ENCODE measurements at regions not wholly inside any gene's neighbourhood (a gene's known extent, or its start where the extent isn't known, plus 50 kb on each side); places are given as distances from the start of the nearest gene placed in this dataset.
"Not testable (repeated sequence)": the region's sequence is repeated elsewhere in the genome, so short reads cannot be mapped to it uniquely, and the experiment has no call there.

DNA sequence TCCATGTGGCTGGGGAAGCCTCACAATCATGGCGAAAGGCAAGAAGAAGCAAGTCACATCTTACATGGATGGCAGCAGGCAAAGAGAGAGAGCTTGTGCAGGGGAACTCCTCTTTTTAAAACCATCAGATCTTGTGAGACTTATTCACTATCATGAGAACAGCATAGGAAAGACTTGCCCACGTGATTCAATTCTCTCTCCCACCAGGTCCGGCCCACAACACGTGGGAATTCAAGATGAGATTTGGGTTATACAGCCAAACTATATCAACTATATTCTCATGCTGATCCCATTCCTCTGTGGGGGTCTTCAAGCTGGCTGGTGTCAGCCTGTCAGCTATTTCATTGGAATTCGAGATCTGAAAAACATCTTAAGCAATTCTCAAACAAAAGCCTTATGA, 56.7 kb upstream of the RBM24 start:
- DNase-seq (ENCODE audit: low spot score); in situ Hi-C loops (cut with HindIII; ENCODE audit: low sequenced_read_pairs): not testable (repeated sequence)

DNA sequence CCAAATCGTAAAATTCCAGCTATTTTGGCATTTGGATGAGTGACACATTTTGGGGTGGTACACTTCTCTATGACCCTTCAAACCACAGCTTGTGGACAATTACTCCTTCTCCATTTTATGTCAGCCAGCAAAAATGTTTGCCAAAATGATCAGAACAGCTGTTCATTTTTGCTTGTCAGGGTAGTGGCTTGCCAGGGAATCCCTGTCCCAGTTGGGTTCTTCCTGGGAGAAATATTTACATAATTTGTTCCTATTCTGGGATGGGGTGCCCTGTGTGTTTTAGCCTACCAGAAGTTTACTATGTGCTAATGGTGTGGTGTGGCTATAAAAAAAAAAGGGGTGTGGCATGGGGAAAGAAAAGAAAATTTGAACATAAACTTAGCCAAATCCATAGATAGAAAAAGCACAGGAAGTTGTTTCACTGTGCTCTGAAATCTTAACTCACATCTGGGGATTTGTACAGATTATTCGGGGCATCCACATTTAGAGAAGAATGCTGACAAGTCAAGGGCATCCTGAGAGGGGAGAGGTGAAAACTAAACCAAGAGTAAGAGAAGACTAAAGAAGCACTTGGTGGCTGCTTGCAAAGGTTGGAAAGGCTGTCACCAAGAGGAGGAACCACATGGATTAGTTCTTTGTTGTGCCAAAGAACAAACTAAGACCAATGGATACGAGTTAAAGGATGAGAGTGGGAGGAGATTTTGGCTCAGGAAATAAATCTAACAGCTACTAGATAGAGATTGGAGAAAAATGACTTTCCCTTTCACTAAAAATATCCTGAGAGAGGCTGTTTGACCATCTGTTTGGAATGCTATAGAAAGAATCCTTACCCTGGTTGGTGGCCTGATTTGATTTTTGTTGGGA, 55.2 kb upstream of the RBM24 start:
- in situ Hi-C loops (cut with HindIII; ENCODE audit: low sequenced_read_pairs): no loop called here
- DNase-seq (ENCODE audit: low spot score): peak; percentile 63

DNA sequence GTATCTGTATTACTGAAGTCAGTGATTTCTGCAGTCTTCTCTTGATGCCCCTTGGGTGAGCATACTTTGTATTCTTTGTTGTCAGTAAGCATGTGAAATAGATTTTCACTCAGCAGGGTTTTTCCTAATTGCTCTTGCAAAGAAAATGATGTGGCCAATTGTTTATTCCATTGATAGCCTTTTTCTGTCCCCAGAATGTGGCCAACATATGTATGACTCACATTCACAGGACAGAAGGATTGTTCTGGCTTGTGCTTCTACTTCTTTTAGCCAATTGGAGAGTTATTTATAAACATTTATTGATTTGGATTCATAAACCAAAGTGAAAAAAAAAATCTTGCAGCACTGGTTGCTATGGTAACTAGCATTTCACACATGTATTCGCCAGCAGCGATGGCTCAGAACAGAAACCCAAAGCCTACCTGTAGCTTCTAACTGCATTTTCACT, 54.4 kb upstream of the RBM24 start:
- peak; percentile 43 for DNase-seq (ENCODE audit: low spot score)
- in situ Hi-C loops (cut with HindIII; ENCODE audit: low sequenced_read_pairs): no loop called here

DNA sequence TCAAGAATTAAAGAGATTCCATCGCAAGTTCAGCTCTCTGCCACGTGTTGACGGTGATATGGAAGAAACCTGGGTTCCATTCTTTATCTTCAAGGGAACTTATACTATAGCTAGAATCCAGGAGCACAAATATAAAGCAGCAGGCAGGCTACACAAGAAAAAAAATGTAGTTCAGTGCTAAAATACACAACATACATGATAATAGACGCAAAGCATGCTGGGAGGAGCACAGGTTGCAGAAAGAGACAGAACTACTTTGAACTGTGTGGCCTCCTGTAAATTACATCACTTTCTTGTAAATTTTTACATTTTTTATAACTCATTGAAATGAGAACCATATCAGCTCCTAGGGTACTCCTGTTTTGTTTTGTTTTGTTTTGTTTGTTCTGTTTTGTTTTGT, 53.8 kb upstream of the RBM24 start:
- in situ Hi-C loops (cut with HindIII; ENCODE audit: low sequenced_read_pairs): no loop called here
- no peak for DNase-seq (ENCODE audit: low spot score)
